Osteoblast (primary cell): ENCODE measurements at regions not wholly inside any gene's neighbourhood (a gene's known extent, or its start where the extent isn't known, plus 50 kb on each side); places are given as distances from the start of the nearest gene placed in this dataset.

ENCODE experiments used
- DNase-seq: peaks from one replicate; pipeline ENCODE4 v3.0.0; 2011; ENCODE audit warnings: low spot score, mixed read lengths; ENCODE audit not compliant: insufficient read length; ENCODE audit errors: missing footprints
- H2AFZ ChIP-seq: 2 replicates; pipeline ENCODE4 v1.6.0; 2011; ENCODE audit warnings: mild to moderate bottlenecking, low read length
- H3K27ac ChIP-seq: 2 replicates; pipeline ENCODE4 v1.5.1; 2011; ENCODE audit warnings: mild to moderate bottlenecking, low read depth, low read length, moderate library complexity
- H3K27me3 ChIP-seq: 2 replicates; pipeline ENCODE4 v1.6.0; 2012; ENCODE audit warnings: mild to moderate bottlenecking, control low read depth, inconsistent platforms, low read length, moderate library complexity; ENCODE audit not compliant: insufficient read depth
- H3K36me3 ChIP-seq: 2 replicates; pipeline ENCODE4 v1.5.1; 2011; ENCODE audit warnings: mild to moderate bottlenecking, low read length, control low read depth, moderate library complexity; ENCODE audit not compliant: insufficient read depth
- H3K4me1 ChIP-seq: 2 replicates; pipeline ENCODE4 v1.5.1; 2011; ENCODE audit warnings: mild to moderate bottlenecking, low read length, control low read depth, moderate library complexity; ENCODE audit not compliant: insufficient read depth
- H3K4me2 ChIP-seq: 2 replicates; pipeline ENCODE4 v1.6.0; 2011; ENCODE audit warnings: mild to moderate bottlenecking, low read length; ENCODE audit not compliant: insufficient read depth
- H3K4me3 ChIP-seq: fragments of 200-600 bp; sonication (generic); 3 replicates; pipeline ENCODE4 v1.5.1; 2012; ENCODE audit warnings: mild to moderate bottlenecking, low read length, inconsistent platforms; ENCODE audit not compliant: insufficient read depth
- H3K79me2 ChIP-seq: 2 replicates; pipeline ENCODE4 v1.6.0; 2012; ENCODE audit warnings: mild to moderate bottlenecking, low read length, control low read depth, inconsistent platforms; ENCODE audit not compliant: insufficient read depth
- H3K9me3 ChIP-seq: 2 replicates; pipeline ENCODE4 v1.5.1; 2011; ENCODE audit warnings: low read depth, low read length, control low read depth
- H4K20me1 ChIP-seq: 2 replicates; pipeline ENCODE4 v1.6.0; 2012; ENCODE audit warnings: mild to moderate bottlenecking, low read length, control low read depth; ENCODE audit not compliant: insufficient read depth
- CTCF ChIP-seq: IDR thresholded peaks from 2 replicates; pipeline ENCODE4 v1.5.1; 2011; ENCODE audit warnings: mild to moderate bottlenecking, low read depth, low read length, moderate library complexity; ENCODE audit errors: extremely low read depth

- H3K4me1 ChIP-seq, result peaks cover 16% of the 10 kb centered on the region
- H3K27me3 ChIP-seq, result peaks cover 10% of the 10 kb centered on the region
- H3K36me3 ChIP-seq, result no peaks in the 10 kb centered on the region
- H3K79me2 ChIP-seq, result no peaks in the 10 kb centered on the region
- H2AFZ ChIP-seq, result no peak overlapping the region
- no peak for TF ChIP-seq CTCF
- no peak for DNase-seq
- no peaks in the 10 kb centered on the region for H4K20me1 ChIP-seq
- H3K9me3 ChIP-seq, result no peaks in the 10 kb centered on the region
- H3K27ac ChIP-seq, result no peak overlapping the region
- peak overlapping the region; percentile 25 for H3K4me2 ChIP-seq
- H3K4me3 ChIP-seq, result no peak overlapping the region
Observed at GRCh38 chr11:11731311-11732083, 109.7 kb upstream of the GALNT18 start.

- H3K79me2 ChIP-seq, result no peaks in the 10 kb centered on the region
- no peak for DNase-seq
- peaks cover 16% of the 10 kb centered on the region for H3K27me3 ChIP-seq
- no peaks in the 10 kb centered on the region for H4K20me1 ChIP-seq
- H3K4me1 ChIP-seq, result peaks cover 16% of the 10 kb centered on the region
- no peaks in the 10 kb centered on the region for H3K36me3 ChIP-seq
- no peak overlapping the region for H3K4me3 ChIP-seq
- H3K27ac ChIP-seq, result no peak overlapping the region
- no peak overlapping the region for H3K4me2 ChIP-seq
- TF ChIP-seq CTCF, result no peak
- no peak overlapping the region for H2AFZ ChIP-seq
- no peaks in the 10 kb centered on the region for H3K9me3 ChIP-seq
Observed at GRCh38 chr11:11728386-11728785, 106.6 kb upstream of the GALNT18 start.

GRCh38 chr11:11725438-11725837 is 103.6 kb upstream of the GALNT18 start:
- no peak for DNase-seq
- Histone ChIP-seq H3K4me3 (no peak overlapping the region), H3K9me3 (no peaks in the 10 kb centered on the region), H3K4me1 (no peaks in the 10 kb centered on the region), H2AFZ (no peak overlapping the region), H3K79me2 (no peaks in the 10 kb centered on the region), H4K20me1 (no peaks in the 10 kb centered on the region), H3K4me2 (no peak overlapping the region), H3K27ac (no peak overlapping the region), H3K27me3 (peaks cover 16% of the 10 kb centered on the region), H3K36me3 (no peaks in the 10 kb centered on the region)
- TF ChIP-seq CTCF, result no peak

GRCh38 chr11:11724994-11725393 is 103.2 kb upstream of the GALNT18 start:
- DNase-seq, result no peak
- Histone ChIP-seq H3K9me3 (no peaks in the 10 kb centered on the region), H4K20me1 (no peaks in the 10 kb centered on the region), H2AFZ (no peak overlapping the region), H3K27ac (no peak overlapping the region), H3K27me3 (peaks cover 16% of the 10 kb centered on the region), H3K4me1 (no peaks in the 10 kb centered on the region), H3K79me2 (no peaks in the 10 kb centered on the region), H3K4me3 (no peak overlapping the region), H3K4me2 (no peak overlapping the region), H3K36me3 (no peaks in the 10 kb centered on the region)
- no peak for TF ChIP-seq CTCF
